ENCODE measurements at regions not wholly inside any gene's neighbourhood (a gene's known extent, or its start where the extent isn't known, plus 50 kb on each side); places are given as distances from the start of the nearest gene placed in this dataset.

DNA sequence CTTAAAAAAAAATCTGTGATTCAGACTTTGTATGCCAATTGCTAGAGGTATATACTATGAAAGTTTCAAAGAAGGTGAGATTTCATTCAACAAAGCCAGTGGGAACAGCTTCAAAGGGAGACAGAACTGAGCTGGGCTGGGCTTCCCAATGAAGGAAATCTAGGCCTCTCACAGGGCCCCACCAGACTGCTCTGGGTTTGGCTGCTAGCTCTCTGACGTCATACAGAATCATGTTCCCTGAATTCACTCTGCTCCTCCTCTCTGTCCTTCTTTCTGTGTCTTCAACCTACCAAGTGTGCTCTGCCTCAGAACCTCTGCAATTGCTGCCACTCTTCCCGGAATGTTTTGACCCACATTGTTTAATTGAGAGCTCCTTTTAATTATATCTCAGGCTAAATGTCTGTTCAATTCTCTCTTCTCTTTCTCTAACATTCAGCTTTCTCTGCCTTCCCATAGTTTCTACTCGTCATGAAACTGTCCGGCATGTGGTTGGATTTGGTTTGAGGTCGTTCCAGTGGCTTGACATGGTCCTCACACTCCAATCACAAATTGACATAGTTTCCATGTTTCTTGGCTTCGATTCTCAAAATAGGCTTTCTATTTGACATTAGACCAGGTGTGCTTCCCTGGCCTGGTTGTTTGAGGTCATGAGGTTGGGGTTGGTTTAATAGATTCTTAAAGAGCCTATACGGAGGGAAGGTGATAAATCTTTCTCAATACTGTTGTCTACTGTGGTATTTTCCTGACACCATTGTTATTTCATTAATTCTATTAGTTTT is 282.1 kb upstream of the EMCN start:
- TF ChIP-seq, protein P1, sequence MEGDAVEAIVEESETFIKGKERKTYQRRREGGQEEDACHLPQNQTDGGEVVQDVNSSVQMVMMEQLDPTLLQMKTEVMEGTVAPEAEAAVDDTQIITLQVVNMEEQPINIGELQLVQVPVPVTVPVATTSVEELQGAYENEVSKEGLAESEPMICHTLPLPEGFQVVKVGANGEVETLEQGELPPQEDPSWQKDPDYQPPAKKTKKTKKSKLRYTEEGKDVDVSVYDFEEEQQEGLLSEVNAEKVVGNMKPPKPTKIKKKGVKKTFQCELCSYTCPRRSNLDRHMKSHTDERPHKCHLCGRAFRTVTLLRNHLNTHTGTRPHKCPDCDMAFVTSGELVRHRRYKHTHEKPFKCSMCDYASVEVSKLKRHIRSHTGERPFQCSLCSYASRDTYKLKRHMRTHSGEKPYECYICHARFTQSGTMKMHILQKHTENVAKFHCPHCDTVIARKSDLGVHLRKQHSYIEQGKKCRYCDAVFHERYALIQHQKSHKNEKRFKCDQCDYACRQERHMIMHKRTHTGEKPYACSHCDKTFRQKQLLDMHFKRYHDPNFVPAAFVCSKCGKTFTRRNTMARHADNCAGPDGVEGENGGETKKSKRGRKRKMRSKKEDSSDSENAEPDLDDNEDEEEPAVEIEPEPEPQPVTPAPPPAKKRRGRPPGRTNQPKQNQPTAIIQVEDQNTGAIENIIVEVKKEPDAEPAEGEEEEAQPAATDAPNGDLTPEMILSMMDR (IDR thresholded peaks at IDR 0.05; ENCODE audit: extremely low read depth in 1 of 2, insufficient read depth in 1 of 2, low read depth in 1 of 2, low read length in 2 of 2), result no peak
- TF ChIP-seq, protein P2, sequence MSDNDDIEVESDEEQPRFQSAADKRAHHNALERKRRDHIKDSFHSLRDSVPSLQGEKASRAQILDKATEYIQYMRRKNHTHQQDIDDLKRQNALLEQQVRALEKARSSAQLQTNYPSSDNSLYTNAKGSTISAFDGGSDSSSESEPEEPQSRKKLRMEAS (IDR thresholded peaks at IDR 0.05; ENCODE audit: insufficient read depth, insufficient read length), result no peak
- TF ChIP-seq POLR2AphosphoS5 (IDR thresholded peaks at IDR 0.05; ENCODE audit: insufficient read depth, low read depth, low read length) (no peak), FOS (IDR thresholded peaks at IDR 0.05; ENCODE audit: borderline replicate concordance, insufficient read depth, low read length) (no peak), POLR2A (IDR thresholded peaks at IDR 0.05; ENCODE audit: low read depth, low read length) (no peak), EZH2 (IDR thresholded peaks at IDR 0.05; ENCODE audit: borderline replicate concordance, low read depth, low read length, severe bottlenecking) (no peak)

All from endothelial cell of umbilical vein (primary cell).